GM12878 (cell line): ENCODE measurements at regions not wholly inside any gene's neighbourhood (a gene's known extent, or its start where the extent isn't known, plus 50 kb on each side); places are given as distances from the start of the nearest gene placed in this dataset.

ENCODE experiments used
- ATAC-seq: fragments of 200-7000 bp; cut with Tn5 transposase; 3 replicates; pipeline ENCODE4 v1.9.1; 2020; ENCODE audit warnings: mild to moderate bottlenecking, moderate library complexity
- BruUV-seq: library from RNA; stranded (reverse); fragments of 400-500 nt; replicated peaks from 2 replicates; lab custom pipeline; 2021; lab: Mats Ljungman, UMichigan
- CTCF ChIA-PET: fragments of 300-600 bp; sonication (Branson Sonifier 250); formaldehyde crosslinking; extraction: SDS; loops from one replicate; lab custom pipeline; 2021; ENCODE audit warnings: inconsistent platforms; lab: Yijun Ruan, JAX
- POLR2A ChIA-PET: fragments of 350-600 bp; formaldehyde crosslinking; extraction: SDS; loops from one replicate; lab custom pipeline; 2021; ENCODE audit warnings: inconsistent platforms; lab: Charles Lee
- RAD21 ChIA-PET: fragments of 300-600 bp; sonication (Branson Sonifier 250); formaldehyde crosslinking; loops from one replicate; lab custom pipeline; 2023; ENCODE audit warnings: antibody characterized with exemption; ENCODE audit not compliant: unreplicated experiment; lab: Charles Lee
- SMC1A ChIA-PET: fragments of 300-600 bp; sonication (Branson Sonifier 250); formaldehyde crosslinking; loops from one replicate; lab custom pipeline; 2023; ENCODE audit not compliant: unreplicated experiment, uncharacterized antibody; lab: Charles Lee
- DNase-seq: peaks from one replicate; pipeline ENCODE4 v3.0.0-alpha.2; 2011; ENCODE audit warnings: low read depth, low spot score
- FAIRE-seq: peaks from 3 replicates; lab custom pipeline; 2011; peaks lifted over from hg19 to GRCh38; lab: Jason Lieb, UNC
- H2AFZ ChIP-seq: 2 replicates; pipeline ENCODE4 v1.6.0; 2011; ENCODE audit warnings: low read depth, low read length, control low read depth; ENCODE audit not compliant: control insufficient read depth
- H3K27ac ChIP-seq: 2 replicates; pipeline ENCODE4 v1.5.1; 2011; ENCODE audit warnings: control low read depth; ENCODE audit not compliant: control insufficient read depth, insufficient read depth
- H3K27me3 ChIP-seq, 2 experiments: replicated peaks in 1 of 2; 2 replicates each; pipeline versions ENCODE4 v1.6.0 to v1.6.1; 2011; ENCODE audit warnings: low read length in 1 of 2; ENCODE audit not compliant: control insufficient read depth in 2 of 2, insufficient read depth in 2 of 2
- H3K36me3 ChIP-seq, 2 experiments: 2 replicates each; pipeline ENCODE4 v1.5.1; 2011; ENCODE audit warnings: low read length in 1 of 2; ENCODE audit not compliant: control insufficient read depth in 2 of 2, insufficient read depth in 2 of 2
- H3K4me1 ChIP-seq: 2 replicates; pipeline ENCODE4 v1.6.1; 2011; ENCODE audit warnings: mild to moderate bottlenecking, low read length, moderate library complexity, mixed read lengths; ENCODE audit not compliant: control insufficient read depth, insufficient read depth
- H3K4me2 ChIP-seq: 2 replicates; pipeline ENCODE4 v1.6.0; 2011; ENCODE audit warnings: control low read depth; ENCODE audit not compliant: control insufficient read depth, insufficient read depth
- H3K4me3 ChIP-seq: fragments of 200-600 bp; sonication (generic); 2 replicates; pipeline ENCODE4 v1.5.1; 2016
- H3K79me2 ChIP-seq: 2 replicates; pipeline ENCODE4 v1.6.0; 2011; ENCODE audit warnings: low read length; ENCODE audit not compliant: control insufficient read depth, insufficient read depth
- H3K9ac ChIP-seq: 2 replicates; pipeline ENCODE4 v1.8.0; 2011; ENCODE audit warnings: low read length, control low read depth, mixed read lengths; ENCODE audit not compliant: control insufficient read depth, insufficient read depth
- H3K9me3 ChIP-seq: replicated peaks from 3 replicates; pipeline ENCODE4 v1.5.1; 2011; ENCODE audit warnings: mild to moderate bottlenecking, low read length; ENCODE audit not compliant: control insufficient read depth, insufficient read depth
- H4K20me1 ChIP-seq: 2 replicates; pipeline ENCODE4 v1.6.0; 2011; ENCODE audit not compliant: control insufficient read depth, insufficient read depth
- BMI1 ChIP-seq: fragments of 450-650 bp; IDR thresholded peaks from 2 replicates; pipeline ENCODE4 v1.6.1; 2016; ENCODE audit warnings: mild to moderate bottlenecking, moderate library complexity, borderline replicate concordance
- CBX5 ChIP-seq: sonication (generic); IDR thresholded peaks from 2 replicates; pipeline ENCODE4 v1.6.1; 2016; ENCODE audit warnings: low read depth, moderate library complexity, mild to moderate bottlenecking, inconsistent platforms
- EGR1 ChIP-seq, 2 experiments: IDR thresholded peaks; 1 replicate in 1 of 2; 2 replicates in 1 of 2; pipeline ENCODE4 v1.6.1; 2011 to 2012; ENCODE audit warnings: low read depth in 2 of 2, low read length in 2 of 2, borderline replicate concordance in 1 of 2, mild to moderate bottlenecking in 1 of 2, moderate library complexity in 1 of 2
- GABPA ChIP-seq: IDR thresholded peaks from 2 replicates; pipeline ENCODE4 v1.6.1; 2014; ENCODE audit warnings: antibody characterized with exemption, low read depth, mild to moderate bottlenecking, inconsistent platforms
- MTA3 ChIP-seq: IDR thresholded peaks from 2 replicates; pipeline ENCODE4 v1.6.1; 2012; ENCODE audit warnings: low read length, inconsistent platforms, borderline replicate concordance
- POLR2AphosphoS5 ChIP-seq: IDR thresholded peaks from 2 replicates; pipeline ENCODE4 v1.6.1; 2011; ENCODE audit warnings: mild to moderate bottlenecking, low read length, inconsistent platforms
- STAT3 ChIP-seq: IDR thresholded peaks from 2 replicates; pipeline ENCODE4 v1.6.1; 2011; ENCODE audit warnings: low read depth, low read length, improper control_type of control experiment
- TAF1 ChIP-seq: IDR thresholded peaks from 2 replicates; pipeline ENCODE4 v1.6.1; 2011; ENCODE audit warnings: mild to moderate bottlenecking, low read depth, low read length, borderline replicate concordance
- TCF12 ChIP-seq: IDR thresholded peaks from 2 replicates; pipeline ENCODE4 v1.6.1; 2011; ENCODE audit warnings: low read depth, mild to moderate bottlenecking, low read length
- ZNF207 ChIP-seq: fragments of 450-650 bp; IDR thresholded peaks from 2 replicates; pipeline ENCODE4 v1.6.1; 2014; ENCODE audit warnings: antibody characterized with exemption, mild to moderate bottlenecking, borderline replicate concordance
- ZZZ3 ChIP-seq: IDR thresholded peaks from 2 replicates; pipeline ENCODE4 v1.6.1; 2011; ENCODE audit warnings: low read depth; ENCODE audit not compliant: control insufficient read depth, insufficient read length
- WGBS: methylation state at CpG from one replicate; pipeline ENCODE4 v1.1.6; 2016; ENCODE audit warnings: low lambda C conversion rate; ENCODE audit not compliant: insufficient replicate concordance, insufficient coverage; ENCODE audit errors: missing lambda C conversion rate; 5-methylcytosine and 5-hydroxymethylcytosine counted together
- in situ Hi-C: fragments of 300-500 bp; cut with MboI; formaldehyde crosslinking; loops from 9 replicates; pipeline ENCODE4 v1.14.3; 2018; ENCODE audit warnings: mixed read lengths
- intact Hi-C: fragments of 100-400 bp; cut with micrococcal nuclease; formaldehyde crosslinking; loops from one replicate; pipeline ENCODE4 v1.14.2; 2022; ENCODE audit not compliant: unreplicated experiment
- TF ChIP-seq, protein P1 (sequence below): fragments of 450-650 bp; IDR thresholded peaks from 2 replicates; pipeline ENCODE4 v1.6.1; 2016; ENCODE audit warnings: mild to moderate bottlenecking
- TF ChIP-seq, protein P2 (sequence below): IDR thresholded peaks from 2 replicates; pipeline ENCODE4 v1.6.1; 2012; ENCODE audit warnings: low read depth, low read length, improper control_type of control experiment
- TF ChIP-seq, protein P3 (sequence below): fragments of 450-650 bp; IDR thresholded peaks from 2 replicates; pipeline ENCODE4 v1.6.1; 2017; ENCODE audit warnings: antibody characterized with exemption, mild to moderate bottlenecking, moderate library complexity
- TF ChIP-seq, protein P4 (sequence below): IDR thresholded peaks from 2 replicates; pipeline ENCODE4 v1.6.1; 2012; ENCODE audit warnings: low read length, inconsistent platforms

DNA sequence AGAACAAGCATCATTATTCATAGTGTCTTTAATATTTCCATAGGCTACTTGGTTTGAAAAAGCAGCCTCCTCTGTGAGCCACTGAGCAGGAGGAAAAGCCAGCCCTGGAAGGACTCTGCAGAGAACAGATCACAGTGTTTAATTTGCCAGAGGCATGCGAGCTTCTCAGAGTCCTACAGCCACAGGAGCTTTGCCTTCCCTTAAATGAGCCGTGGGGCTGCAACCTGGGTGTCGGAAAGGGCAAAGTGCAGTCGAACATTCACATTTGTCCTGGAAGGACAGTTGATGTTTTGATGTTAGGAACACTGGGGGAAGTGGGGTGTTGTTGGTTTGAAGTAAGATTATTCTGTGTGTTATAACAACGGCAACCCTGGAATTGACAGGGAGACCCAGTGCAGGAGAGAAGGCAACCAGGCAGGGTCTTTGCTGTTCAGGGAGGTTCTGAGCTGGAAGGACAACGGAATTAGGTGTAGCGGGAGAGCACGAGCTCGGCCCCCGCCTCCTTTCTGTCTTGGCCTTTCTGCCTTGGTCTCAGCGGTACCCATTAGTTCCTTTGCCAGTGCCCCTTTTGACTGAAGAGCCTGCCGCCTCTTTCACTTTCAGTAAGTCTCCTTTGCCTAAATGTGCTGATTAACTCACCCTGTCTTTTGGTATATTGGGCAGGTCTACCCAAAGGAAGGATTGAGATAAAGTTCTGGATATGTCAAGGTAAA lies 192.3 kb upstream of the PITRM1 start (continued):
- TF ChIP-seq ZNF207 = no peak

DNA sequence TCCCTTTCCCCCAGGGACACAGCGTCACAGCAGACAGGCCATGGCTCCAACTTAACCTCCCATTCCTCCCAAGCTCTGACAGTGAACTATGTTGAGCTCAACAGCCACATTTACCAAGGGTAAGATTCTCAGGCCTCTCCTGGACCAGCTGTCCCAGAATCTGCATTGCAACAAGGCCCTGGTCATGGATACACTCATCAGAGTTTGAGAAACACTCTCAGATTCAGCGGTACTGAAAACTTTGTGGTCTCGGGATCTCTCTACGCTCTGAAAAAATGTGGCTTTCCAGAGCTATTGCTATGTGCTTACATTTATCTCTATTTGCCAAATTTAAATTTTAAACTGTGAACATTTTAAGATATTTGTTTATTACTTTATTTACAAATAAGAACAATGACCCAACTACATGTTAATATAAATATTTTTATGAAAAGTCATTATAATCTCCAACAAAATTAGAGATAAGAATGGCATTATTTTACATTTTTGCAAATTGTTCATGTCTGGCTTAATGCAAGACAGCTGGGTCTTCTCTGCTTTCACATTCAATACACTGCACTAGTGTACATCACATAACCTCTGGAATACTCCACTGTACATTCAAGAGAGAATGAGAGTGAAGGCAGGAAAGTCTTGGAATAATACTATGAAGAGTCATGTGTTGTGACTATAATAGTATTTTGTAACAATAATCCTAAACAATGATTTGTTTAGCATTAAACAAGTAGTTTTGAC lies 190.9 kb upstream of the PITRM1 start:
- Histone ChIP-seq H3K4me1 (no peaks in the 10 kb centered on the region), H3K27me3 (no peaks in the 10 kb centered on the region), H3K4me2 (no peak overlapping the region), H4K20me1 (no peaks in the 10 kb centered on the region), H2AFZ (no peak overlapping the region), H3K79me2 (no peaks in the 10 kb centered on the region), H3K9ac (no peak overlapping the region), H3K27ac (no peak overlapping the region), H3K4me3 (no peak overlapping the region), H3K36me3 (no peaks in the 10 kb centered on the region), H3K9me3 (no peaks in the 10 kb centered on the region; the same call in 2 of the 3 replicates)
- ATAC-seq (no peak), FAIRE-seq (no peak), DNase-seq (no peak)
- ChIA-PET RAD21 (no interaction called here), POLR2A (no interaction called here), CTCF (no interaction called here), SMC1A (no interaction called here)
- WGBS = 78% methylated on average over 4 of the region's 4 CpGs
- intact Hi-C loops = no loop called here
- no TSS peak for BruUV-seq
- in situ Hi-C loops = no loop called here
- no peak for TF ChIP-seq ZZZ3
- TF ChIP-seq POLR2AphosphoS5 = no peak
- TF ChIP-seq TAF1 = no peak
- TF ChIP-seq GABPA = no peak
- no peak for TF ChIP-seq TCF12
- no peak for TF ChIP-seq CBX5
- TF ChIP-seq STAT3 = no peak
- TF ChIP-seq, protein P1, sequence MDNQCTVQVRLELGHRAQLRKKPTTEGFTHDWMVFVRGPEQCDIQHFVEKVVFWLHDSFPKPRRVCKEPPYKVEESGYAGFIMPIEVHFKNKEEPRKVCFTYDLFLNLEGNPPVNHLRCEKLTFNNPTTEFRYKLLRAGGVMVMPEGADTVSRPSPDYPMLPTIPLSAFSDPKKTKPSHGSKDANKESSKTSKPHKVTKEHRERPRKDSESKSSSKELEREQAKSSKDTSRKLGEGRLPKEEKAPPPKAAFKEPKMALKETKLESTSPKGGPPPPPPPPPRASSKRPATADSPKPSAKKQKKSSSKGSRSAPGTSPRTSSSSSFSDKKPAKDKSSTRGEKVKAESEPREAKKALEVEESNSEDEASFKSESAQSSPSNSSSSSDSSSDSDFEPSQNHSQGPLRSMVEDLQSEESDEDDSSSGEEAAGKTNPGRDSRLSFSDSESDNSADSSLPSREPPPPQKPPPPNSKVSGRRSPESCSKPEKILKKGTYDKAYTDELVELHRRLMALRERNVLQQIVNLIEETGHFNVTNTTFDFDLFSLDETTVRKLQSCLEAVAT = no peak
- TF ChIP-seq EGR1 (IDR thresholded peaks at IDR 0.05; ENCODE audit: borderline replicate concordance in 1 of 2, low read depth in 2 of 2, low read length in 2 of 2) = no peak
- TF ChIP-seq, protein P2, sequence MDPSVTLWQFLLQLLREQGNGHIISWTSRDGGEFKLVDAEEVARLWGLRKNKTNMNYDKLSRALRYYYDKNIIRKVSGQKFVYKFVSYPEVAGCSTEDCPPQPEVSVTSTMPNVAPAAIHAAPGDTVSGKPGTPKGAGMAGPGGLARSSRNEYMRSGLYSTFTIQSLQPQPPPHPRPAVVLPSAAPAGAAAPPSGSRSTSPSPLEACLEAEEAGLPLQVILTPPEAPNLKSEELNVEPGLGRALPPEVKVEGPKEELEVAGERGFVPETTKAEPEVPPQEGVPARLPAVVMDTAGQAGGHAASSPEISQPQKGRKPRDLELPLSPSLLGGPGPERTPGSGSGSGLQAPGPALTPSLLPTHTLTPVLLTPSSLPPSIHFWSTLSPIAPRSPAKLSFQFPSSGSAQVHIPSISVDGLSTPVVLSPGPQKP = no peak
- TF ChIP-seq, protein P3, sequence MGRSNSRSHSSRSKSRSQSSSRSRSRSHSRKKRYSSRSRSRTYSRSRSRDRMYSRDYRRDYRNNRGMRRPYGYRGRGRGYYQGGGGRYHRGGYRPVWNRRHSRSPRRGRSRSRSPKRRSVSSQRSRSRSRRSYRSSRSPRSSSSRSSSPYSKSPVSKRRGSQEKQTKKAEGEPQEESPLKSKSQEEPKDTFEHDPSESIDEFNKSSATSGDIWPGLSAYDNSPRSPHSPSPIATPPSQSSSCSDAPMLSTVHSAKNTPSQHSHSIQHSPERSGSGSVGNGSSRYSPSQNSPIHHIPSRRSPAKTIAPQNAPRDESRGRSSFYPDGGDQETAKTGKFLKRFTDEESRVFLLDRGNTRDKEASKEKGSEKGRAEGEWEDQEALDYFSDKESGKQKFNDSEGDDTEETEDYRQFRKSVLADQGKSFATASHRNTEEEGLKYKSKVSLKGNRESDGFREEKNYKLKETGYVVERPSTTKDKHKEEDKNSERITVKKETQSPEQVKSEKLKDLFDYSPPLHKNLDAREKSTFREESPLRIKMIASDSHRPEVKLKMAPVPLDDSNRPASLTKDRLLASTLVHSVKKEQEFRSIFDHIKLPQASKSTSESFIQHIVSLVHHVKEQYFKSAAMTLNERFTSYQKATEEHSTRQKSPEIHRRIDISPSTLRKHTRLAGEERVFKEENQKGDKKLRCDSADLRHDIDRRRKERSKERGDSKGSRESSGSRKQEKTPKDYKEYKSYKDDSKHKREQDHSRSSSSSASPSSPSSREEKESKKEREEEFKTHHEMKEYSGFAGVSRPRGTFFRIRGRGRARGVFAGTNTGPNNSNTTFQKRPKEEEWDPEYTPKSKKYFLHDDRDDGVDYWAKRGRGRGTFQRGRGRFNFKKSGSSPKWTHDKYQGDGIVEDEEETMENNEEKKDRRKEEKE = no peak
- TF ChIP-seq MTA3 = no peak
- TF ChIP-seq, protein P4, sequence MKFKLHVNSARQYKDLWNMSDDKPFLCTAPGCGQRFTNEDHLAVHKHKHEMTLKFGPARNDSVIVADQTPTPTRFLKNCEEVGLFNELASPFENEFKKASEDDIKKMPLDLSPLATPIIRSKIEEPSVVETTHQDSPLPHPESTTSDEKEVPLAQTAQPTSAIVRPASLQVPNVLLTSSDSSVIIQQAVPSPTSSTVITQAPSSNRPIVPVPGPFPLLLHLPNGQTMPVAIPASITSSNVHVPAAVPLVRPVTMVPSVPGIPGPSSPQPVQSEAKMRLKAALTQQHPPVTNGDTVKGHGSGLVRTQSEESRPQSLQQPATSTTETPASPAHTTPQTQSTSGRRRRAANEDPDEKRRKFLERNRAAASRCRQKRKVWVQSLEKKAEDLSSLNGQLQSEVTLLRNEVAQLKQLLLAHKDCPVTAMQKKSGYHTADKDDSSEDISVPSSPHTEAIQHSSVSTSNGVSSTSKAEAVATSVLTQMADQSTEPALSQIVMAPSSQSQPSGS = no peak
- TF ChIP-seq BMI1 = no peak
